Stomach (tissue), 4 donors: ENCODE measurements at regions not wholly inside any gene's neighbourhood (a gene's known extent, or its start where the extent isn't known, plus 50 kb on each side); places are given as distances from the start of the nearest gene placed in this dataset.

Source experiments
- EP300 ChIP-seq: sonication (generic); formaldehyde crosslinking; IDR thresholded peaks from one replicate; pipeline ENCODE4 v1.6.1; 2017; ENCODE audit warnings: antibody characterized with exemption
- POLR2A ChIP-seq, 4 donors: fragments of 450-650 bp; IDR thresholded peaks; one replicate each; pipeline ENCODE4 v1.6.1; 2016; ENCODE audit warnings: antibody characterized with exemption in 4 of 4, control low read depth in 2 of 4, mild to moderate bottlenecking in 1 of 4, moderate library complexity in 1 of 4
- TF ChIP-seq, protein P1 (sequence below), 7 experiments: fragments of 450-650 bp in 4 of 7; fragments of 200-600 bp in 3 of 7; sonication (generic) in 3 of 7; IDR thresholded peaks; one replicate each; pipeline ENCODE4 v1.5.1; 2016 to 2019; ENCODE audit warnings: antibody characterized with exemption in 7 of 7, control low read depth in 2 of 7, mild to moderate bottlenecking in 1 of 7

DNA sequence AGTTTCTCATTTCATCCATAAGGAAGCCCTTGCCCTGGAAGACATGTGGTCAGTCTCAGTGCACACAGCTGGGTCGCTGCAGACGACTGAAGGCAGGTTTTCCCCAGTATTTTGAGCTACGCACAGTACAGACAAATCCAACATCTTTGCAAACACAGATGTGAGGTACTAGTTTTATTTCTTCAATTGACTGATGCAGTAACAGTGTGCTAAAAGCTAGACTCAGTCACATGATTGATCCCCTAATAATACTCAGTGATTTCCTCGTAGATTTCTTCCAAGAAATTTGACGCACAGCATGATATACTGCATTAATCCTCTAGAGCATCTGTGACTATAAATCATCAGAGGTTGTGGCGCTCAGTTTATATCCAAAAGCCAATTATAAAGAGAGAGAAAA lies 346.1 kb downstream of the DIRAS2 start:
- TF ChIP-seq, protein P1, sequence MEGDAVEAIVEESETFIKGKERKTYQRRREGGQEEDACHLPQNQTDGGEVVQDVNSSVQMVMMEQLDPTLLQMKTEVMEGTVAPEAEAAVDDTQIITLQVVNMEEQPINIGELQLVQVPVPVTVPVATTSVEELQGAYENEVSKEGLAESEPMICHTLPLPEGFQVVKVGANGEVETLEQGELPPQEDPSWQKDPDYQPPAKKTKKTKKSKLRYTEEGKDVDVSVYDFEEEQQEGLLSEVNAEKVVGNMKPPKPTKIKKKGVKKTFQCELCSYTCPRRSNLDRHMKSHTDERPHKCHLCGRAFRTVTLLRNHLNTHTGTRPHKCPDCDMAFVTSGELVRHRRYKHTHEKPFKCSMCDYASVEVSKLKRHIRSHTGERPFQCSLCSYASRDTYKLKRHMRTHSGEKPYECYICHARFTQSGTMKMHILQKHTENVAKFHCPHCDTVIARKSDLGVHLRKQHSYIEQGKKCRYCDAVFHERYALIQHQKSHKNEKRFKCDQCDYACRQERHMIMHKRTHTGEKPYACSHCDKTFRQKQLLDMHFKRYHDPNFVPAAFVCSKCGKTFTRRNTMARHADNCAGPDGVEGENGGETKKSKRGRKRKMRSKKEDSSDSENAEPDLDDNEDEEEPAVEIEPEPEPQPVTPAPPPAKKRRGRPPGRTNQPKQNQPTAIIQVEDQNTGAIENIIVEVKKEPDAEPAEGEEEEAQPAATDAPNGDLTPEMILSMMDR (IDR thresholded peaks at IDR 0.05) = no peak
- TF ChIP-seq EP300 = no peak
- no peak for TF ChIP-seq POLR2A (IDR thresholded peaks at IDR 0.05)
